Neuron (in vitro differentiated cells): ENCODE measurements at regions not wholly inside any gene's neighbourhood (a gene's known extent, or its start where the extent isn't known, plus 50 kb on each side); places are given as distances from the start of the nearest gene placed in this dataset.
"Not testable (repeated sequence)": the region's sequence is repeated elsewhere in the genome, so short reads cannot be mapped to it uniquely, and the experiment has no call there.

ENCODE experiments used
- H2AFZ ChIP-seq: one replicate; pipeline ENCODE4 v1.6.1; 2013; ENCODE audit warnings: low read depth, mild to moderate bottlenecking, inconsistent platforms, low read length, moderate library complexity
- H3K27me3 ChIP-seq: one replicate; pipeline ENCODE4 v1.6.1; 2013; ENCODE audit warnings: low read length; ENCODE audit not compliant: insufficient read depth
- H3K36me3 ChIP-seq: one replicate; pipeline ENCODE4 v1.6.1; 2013; ENCODE audit warnings: low read length; ENCODE audit not compliant: insufficient read depth
- H3K4me1 ChIP-seq: one replicate; pipeline ENCODE4 v1.6.1; 2013; ENCODE audit warnings: low read length; ENCODE audit not compliant: insufficient read depth
- H3K4me3 ChIP-seq: 2 replicates; pipeline ENCODE4 v1.5.1; 2013; ENCODE audit warnings: mild to moderate bottlenecking, low read length, moderate library complexity
- H3K9me3 ChIP-seq: one replicate; pipeline ENCODE4 v1.6.1; 2013; ENCODE audit warnings: low read length

DNA sequence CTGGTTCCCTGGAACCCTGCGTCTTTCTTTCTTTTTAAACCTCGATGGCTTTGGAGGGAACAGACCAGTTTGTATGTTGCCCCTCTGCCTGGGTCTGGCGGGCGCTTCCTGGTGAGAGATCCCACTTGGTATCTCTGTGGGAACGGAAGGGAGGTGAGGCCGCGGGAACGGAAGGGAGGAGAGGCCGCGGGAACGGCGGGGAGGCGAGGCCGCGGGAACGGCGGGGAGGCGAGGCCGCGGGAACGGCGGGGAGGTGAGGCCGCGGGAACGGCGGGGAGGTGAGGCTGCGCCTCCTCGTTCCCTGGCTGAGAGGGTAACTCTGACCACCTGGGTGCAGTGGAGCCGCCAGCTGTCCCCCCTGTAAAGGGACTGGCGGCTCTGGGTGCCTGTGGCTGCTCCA, 169.5 kb downstream of the NPIPB11 start:
- H2AFZ ChIP-seq, H3K4me1 ChIP-seq, H3K4me3 ChIP-seq, H3K36me3 ChIP-seq, H3K27me3 ChIP-seq, H3K9me3 ChIP-seq: not testable (repeated sequence)

GRCh38 chr16:29235836-29236370, 170.6 kb downstream of the NPIPB11 start:
- not testable (repeated sequence) for H2AFZ ChIP-seq, H3K9me3 ChIP-seq, H3K36me3 ChIP-seq, H3K4me1 ChIP-seq, H3K4me3 ChIP-seq, H3K27me3 ChIP-seq

DNA sequence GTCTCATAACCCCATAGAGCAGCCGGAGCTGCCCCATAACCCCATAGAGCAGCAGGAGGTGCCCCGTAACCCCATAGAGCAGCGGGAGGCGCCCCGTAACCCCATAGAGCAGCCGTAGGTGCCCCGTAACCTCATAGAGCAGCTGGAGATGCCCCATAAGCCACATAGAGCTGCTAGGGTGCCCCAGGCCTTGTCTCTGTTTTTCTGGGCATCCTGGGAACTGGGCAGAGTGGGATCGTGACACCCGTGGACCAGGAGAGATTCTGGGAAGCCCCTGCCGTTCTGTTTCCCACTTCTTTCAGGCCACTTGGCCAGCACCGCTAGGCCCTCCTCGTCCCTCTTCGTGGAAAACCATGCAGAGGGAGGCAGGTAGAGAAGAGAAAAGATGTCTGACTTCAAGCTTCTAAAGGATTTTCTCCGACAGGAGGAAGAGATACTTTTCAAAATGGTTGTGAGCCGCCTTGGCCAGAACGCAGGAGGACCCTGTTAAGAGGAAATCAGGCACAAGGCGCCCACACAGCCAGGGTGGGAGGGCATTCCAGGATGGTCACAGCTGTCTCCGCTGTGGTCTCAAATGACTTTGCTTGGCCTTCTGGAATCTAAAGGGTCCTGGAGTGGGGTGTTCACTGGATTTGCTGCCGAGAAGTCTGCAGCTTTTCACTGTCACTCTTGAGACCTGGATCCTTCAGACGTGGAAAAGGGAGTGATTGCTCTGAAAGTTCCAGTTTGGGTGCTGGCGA, 171.8 kb downstream of the NPIPB11 start:
- not testable (repeated sequence) for H3K9me3 ChIP-seq, H3K4me1 ChIP-seq, H3K27me3 ChIP-seq, H2AFZ ChIP-seq, H3K4me3 ChIP-seq, H3K36me3 ChIP-seq

GRCh38 chr16:29233705-29234404, 172.7 kb downstream of the NPIPB11 start:
- not testable (repeated sequence) for H3K36me3 ChIP-seq, H3K4me1 ChIP-seq, H3K9me3 ChIP-seq, H3K27me3 ChIP-seq, H3K4me3 ChIP-seq, H2AFZ ChIP-seq

DNA sequence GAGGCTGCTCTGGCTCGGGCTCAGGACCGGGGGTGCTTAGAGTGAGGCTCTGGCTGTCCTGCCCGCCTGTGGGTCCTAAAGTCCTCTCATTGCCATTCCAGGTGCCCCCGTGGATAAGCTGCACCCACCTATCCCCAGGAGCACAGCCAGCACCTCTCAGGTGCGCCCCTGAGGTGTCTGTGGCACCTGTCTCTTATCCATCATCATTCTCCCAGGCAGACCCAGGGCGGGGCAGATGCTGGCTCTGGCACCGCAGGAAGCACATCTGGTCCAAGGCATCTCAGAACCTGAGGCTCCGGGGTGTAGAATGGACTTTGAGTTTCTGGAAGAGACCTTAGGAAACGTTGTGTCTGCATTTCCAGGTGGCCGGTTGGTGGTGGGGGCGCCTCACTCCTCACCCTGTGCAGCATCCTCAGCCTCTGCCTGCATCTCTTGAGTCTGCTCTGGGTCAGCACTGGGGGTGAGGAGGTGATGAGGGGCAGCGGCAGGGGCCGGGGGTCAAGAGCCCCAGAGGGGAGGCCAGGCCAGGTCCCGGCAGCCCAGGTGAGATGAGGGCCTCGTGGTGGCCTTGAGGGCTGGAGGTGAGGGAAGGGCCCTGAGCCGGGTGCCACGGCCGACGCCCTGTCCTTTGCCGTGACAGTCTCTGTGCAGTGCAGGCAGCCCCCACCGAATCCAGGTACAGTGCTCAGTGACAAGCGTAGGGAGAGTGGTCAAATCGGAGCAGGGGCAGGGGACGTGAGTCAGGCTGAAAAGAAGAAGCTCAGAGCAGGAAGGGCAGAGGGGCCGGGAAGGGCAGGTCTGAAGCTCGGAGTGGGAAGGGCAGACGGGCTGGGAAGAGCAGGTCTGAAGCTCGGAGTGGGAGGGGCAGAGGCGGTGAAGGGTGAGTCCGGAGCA, 173.5 kb downstream of the NPIPB11 start:
- no peaks in the 10 kb centered on the region for H3K36me3 ChIP-seq
- no peak overlapping the region for H2AFZ ChIP-seq
- H3K9me3 ChIP-seq: no peaks in the 10 kb centered on the region
- no peak overlapping the region for H3K4me3 ChIP-seq
- peaks cover 6% of the 10 kb centered on the region for H3K4me1 ChIP-seq
- H3K27me3 ChIP-seq: no peaks in the 10 kb centered on the region

- H3K4me3 ChIP-seq, H3K4me1 ChIP-seq, H3K36me3 ChIP-seq, H3K9me3 ChIP-seq, H2AFZ ChIP-seq, H3K27me3 ChIP-seq: not testable (repeated sequence)
These were observed 174.3 kb downstream of the NPIPB11 start for GRCh38 chr16:29232160-29232705.

DNA sequence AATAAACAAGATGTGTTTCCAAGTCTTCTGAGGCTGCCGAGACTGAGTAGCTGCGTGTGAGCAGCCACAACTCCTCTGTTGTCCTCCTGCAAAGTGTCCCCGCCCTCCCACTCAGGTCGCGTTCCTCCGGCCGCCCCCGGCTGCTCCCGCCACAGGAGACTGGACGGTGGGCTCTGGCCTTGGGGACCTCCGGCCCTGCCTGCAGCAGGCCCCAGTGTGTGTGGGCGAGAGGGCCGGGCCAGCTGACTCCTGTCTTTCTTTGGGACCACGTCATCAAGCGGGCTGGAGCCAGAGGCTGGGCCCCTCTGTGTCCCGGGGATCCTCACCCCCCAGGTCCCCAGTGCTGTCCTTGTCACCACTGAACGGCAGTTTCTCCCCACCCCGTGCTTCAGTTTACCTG, 175.3 kb downstream of the NPIPB11 start:
- Histone ChIP-seq H3K4me3 (no peak overlapping the region), H3K36me3 (no peaks in the 10 kb centered on the region), H3K9me3 (no peaks in the 10 kb centered on the region), H3K27me3 (no peaks in the 10 kb centered on the region), H2AFZ (no peak overlapping the region), H3K4me1 (peaks cover 6% of the 10 kb centered on the region)

DNA sequence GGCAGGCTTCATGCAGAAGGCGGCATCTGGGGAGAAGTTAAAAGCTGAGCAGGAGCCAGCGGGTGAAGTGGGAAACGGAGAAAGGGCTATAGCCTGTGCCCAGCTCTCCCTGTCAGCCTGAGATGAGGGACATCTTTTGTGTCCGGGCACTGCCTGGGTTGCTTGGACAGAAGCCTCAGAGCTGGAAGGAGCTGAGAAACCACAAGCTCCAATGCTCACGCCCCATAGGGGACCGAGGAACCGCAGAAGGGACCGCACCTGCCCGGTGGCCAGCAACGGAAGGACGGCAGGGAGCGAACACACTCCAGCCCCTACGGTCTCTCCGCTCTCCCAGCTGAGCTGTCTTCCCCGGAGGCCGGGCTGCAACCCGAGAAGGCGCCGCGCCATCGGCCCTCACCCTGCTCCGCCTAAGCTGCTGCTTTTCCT, 175.8 kb downstream of the NPIPB11 start:
- H3K9me3 ChIP-seq: no peaks in the 10 kb centered on the region
- H3K4me1 ChIP-seq: peaks cover 6% of the 10 kb centered on the region

DNA sequence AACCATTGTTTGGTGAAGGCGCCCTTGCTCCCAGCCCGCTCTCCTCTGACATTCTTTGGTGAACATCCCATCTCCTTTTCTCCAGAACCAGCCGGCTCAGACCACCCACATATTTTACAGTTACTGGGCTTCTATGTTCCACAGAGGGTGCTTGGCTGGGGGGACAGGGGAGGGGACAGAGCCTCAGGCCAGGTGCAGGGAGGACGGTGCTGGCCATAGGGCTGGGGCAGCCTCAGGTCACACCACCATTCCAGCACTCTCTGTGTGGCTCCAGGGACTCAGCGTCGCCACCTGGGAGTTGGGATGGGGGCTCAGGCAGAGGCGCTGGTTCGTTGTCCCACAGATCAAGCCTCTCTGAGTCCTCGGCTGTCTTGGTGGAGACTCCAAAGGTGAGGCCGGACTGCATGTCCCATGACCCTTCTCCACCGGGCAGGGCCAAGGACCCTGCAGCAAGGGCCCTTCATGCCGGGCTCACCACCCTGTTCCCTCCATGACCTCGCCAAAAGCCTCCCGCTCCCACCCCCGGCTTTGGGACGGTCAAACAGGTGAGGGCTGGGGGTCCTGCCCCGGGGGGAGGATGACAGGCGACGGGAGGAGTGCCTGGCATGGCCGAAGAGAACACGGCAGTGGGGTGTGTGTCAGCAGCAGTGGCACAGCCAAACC, 176.4 kb downstream of the NPIPB11 start:
- not testable (repeated sequence) for H3K27me3 ChIP-seq, H2AFZ ChIP-seq, H3K4me1 ChIP-seq, H3K36me3 ChIP-seq, H3K9me3 ChIP-seq, H3K4me3 ChIP-seq

More for the DNA sequence above, 175.8 kb downstream of the NPIPB11 start:
- Histone ChIP-seq H3K4me3 (no peak overlapping the region), H2AFZ (no peak overlapping the region), H3K27me3 (no peaks in the 10 kb centered on the region), H3K36me3 (no peaks in the 10 kb centered on the region)

GRCh38 chr16:29229616-29230005, 176.9 kb downstream of the NPIPB11 start:
- not testable (repeated sequence) for H3K36me3 ChIP-seq, H3K4me1 ChIP-seq

GRCh38 chr16:29228664-29229611, 177.6 kb downstream of the NPIPB11 start:
- not testable (repeated sequence) for H3K4me1 ChIP-seq, H3K4me3 ChIP-seq, H2AFZ ChIP-seq, H3K36me3 ChIP-seq, H3K27me3 ChIP-seq, H3K9me3 ChIP-seq

More at GRCh38 chr16:29229616-29230005, 176.9 kb downstream of the NPIPB11 start:
- H3K9me3 ChIP-seq, H3K4me3 ChIP-seq, H3K27me3 ChIP-seq, H2AFZ ChIP-seq: not testable (repeated sequence)
